ENCODE measurements at regions not wholly inside any gene's neighbourhood (a gene's known extent, or its start where the extent isn't known, plus 50 kb on each side); places are given as distances from the start of the nearest gene placed in this dataset.

- Histone ChIP-seq H3K4me3 (ENCODE audit: low read depth in 1 of 3, low read length in 3 of 3) (no peak overlapping the region), H3K4me1 (ENCODE audit: control insufficient read depth in 4 of 4, insufficient read depth in 4 of 4, low read length in 3 of 4) (no peaks in the 10 kb centered on the region), H3K36me3 (ENCODE audit: control insufficient read depth in 4 of 4, insufficient read depth in 3 of 4, low read depth in 1 of 4, low read length in 3 of 4) (no peaks in the 10 kb centered on the region), H3K9me3 (ENCODE audit: control insufficient read depth in 4 of 4, low read length in 3 of 4) (no peaks in the 10 kb centered on the region), H3K27ac (ENCODE audit: low read depth in 1 of 2, low read length in 2 of 2) (no peak overlapping the region), H3K27me3 (ENCODE audit: control insufficient read depth in 4 of 4, insufficient read depth in 4 of 4, low read length in 3 of 4) (no peaks in the 10 kb centered on the region), H3K9ac (ENCODE audit: low read depth in 1 of 2, low read length in 2 of 2) (no peak overlapping the region)
- TF ChIP-seq GABPA (IDR thresholded peaks at IDR 0.05 in 1 of 2, conservative IDR thresholded peaks at IDR 0.05 in 1 of 2) = no peak
- no peak for TF ChIP-seq RXRA (IDR thresholded peaks at IDR 0.05)
- no peak for TF ChIP-seq MAX (IDR thresholded peaks at IDR 0.05)
- 55% methylated on average over 10 of the region's 10 CpGs for WGBS
- no peak for DNase-seq (ENCODE audit: low spot score)
Measured at GRCh38 chr18:38421021-38421420, 855.4 kb upstream of the CELF4 start.

- Histone ChIP-seq H3K36me3 (ENCODE audit: control insufficient read depth in 4 of 4, insufficient read depth in 3 of 4, low read depth in 1 of 4, low read length in 3 of 4) (no peaks in the 10 kb centered on the region), H3K4me3 (ENCODE audit: low read depth in 1 of 3, low read length in 3 of 3) (no peak overlapping the region), H3K9me3 (ENCODE audit: control insufficient read depth in 4 of 4, low read length in 3 of 4) (no peaks in the 10 kb centered on the region), H3K4me1 (ENCODE audit: control insufficient read depth in 4 of 4, insufficient read depth in 4 of 4, low read length in 3 of 4) (no peaks in the 10 kb centered on the region), H3K9ac (ENCODE audit: low read depth in 1 of 2, low read length in 2 of 2) (no peak overlapping the region), H3K27ac (ENCODE audit: low read depth in 1 of 2, low read length in 2 of 2) (no peak overlapping the region), H3K27me3 (ENCODE audit: control insufficient read depth in 4 of 4, insufficient read depth in 4 of 4, low read length in 3 of 4) (no peaks in the 10 kb centered on the region)
- 33% methylated on average over 3 of the region's 3 CpGs for WGBS
- no peak for TF ChIP-seq FOXA2 (IDR thresholded peaks at IDR 0.05)
- TF ChIP-seq ATF3 (IDR thresholded peaks at IDR 0.05) = no peak
- TF ChIP-seq NR2F2 (IDR thresholded peaks at IDR 0.05) = no peak
- no peak for TF ChIP-seq EGR1 (IDR thresholded peaks at IDR 0.05; ENCODE audit: low read depth in 2 of 2)
- TF ChIP-seq RXRA (IDR thresholded peaks at IDR 0.05) = no peak
- no peak for TF ChIP-seq RAD21 (IDR thresholded peaks at IDR 0.05)
- no peak for DNase-seq (ENCODE audit: low spot score)
Measured at GRCh38 chr18:38420611-38421010, 855.0 kb upstream of the CELF4 start.

GRCh38 chr18:38415811-38416210 is 850.2 kb upstream of the CELF4 start:
- H3K27ac ChIP-seq (ENCODE audit: low read depth in 1 of 2, low read length in 2 of 2) = no peak overlapping the region
- H3K9ac ChIP-seq (ENCODE audit: low read depth in 1 of 2, low read length in 2 of 2) = no peak overlapping the region
- WGBS = 63% methylated on average over 4 of the region's 4 CpGs
- H3K27me3 ChIP-seq (ENCODE audit: control insufficient read depth in 4 of 4, insufficient read depth in 4 of 4, low read length in 3 of 4) = no peaks in the 10 kb centered on the region
- H3K4me3 ChIP-seq (ENCODE audit: low read depth in 1 of 3, low read length in 3 of 3) = no peak overlapping the region
- TF ChIP-seq NR2F2 (IDR thresholded peaks at IDR 0.05) (no peak), YY1 (IDR thresholded peaks at IDR 0.05) (no peak)
- H3K36me3 ChIP-seq (ENCODE audit: control insufficient read depth in 4 of 4, insufficient read depth in 3 of 4, low read depth in 1 of 4, low read length in 3 of 4) = no peaks in the 10 kb centered on the region
- DNase-seq (ENCODE audit: low spot score) = no peak
- peaks cover 0 to 3% (median 0%) of the 10 kb centered on the region in 4 donors for H3K9me3 ChIP-seq (ENCODE audit: control insufficient read depth in 4 of 4, low read length in 3 of 4)
- H3K4me1 ChIP-seq (ENCODE audit: control insufficient read depth in 4 of 4, insufficient read depth in 4 of 4, low read length in 3 of 4) = no peaks in the 10 kb centered on the region

- H3K4me3 ChIP-seq (ENCODE audit: low read depth in 1 of 3, low read length in 3 of 3) = no peak overlapping the region
- H3K9ac ChIP-seq (ENCODE audit: low read depth in 1 of 2, low read length in 2 of 2) = no peak overlapping the region
- no peaks in the 10 kb centered on the region for H3K27me3 ChIP-seq (ENCODE audit: control insufficient read depth in 4 of 4, insufficient read depth in 4 of 4, low read length in 3 of 4)
- no peak overlapping the region for H3K27ac ChIP-seq (ENCODE audit: low read depth in 1 of 2, low read length in 2 of 2)
- 78% methylated on average over 2 of the region's 2 CpGs for WGBS
- peaks cover 0 to 3% (median 0%) of the 10 kb centered on the region in 4 donors for H3K9me3 ChIP-seq (ENCODE audit: control insufficient read depth in 4 of 4, low read length in 3 of 4)
- no peak for DNase-seq (ENCODE audit: low spot score)
- H3K4me1 ChIP-seq (ENCODE audit: control insufficient read depth in 4 of 4, insufficient read depth in 4 of 4, low read length in 3 of 4) = no peaks in the 10 kb centered on the region
- H3K36me3 ChIP-seq (ENCODE audit: control insufficient read depth in 4 of 4, insufficient read depth in 3 of 4, low read depth in 1 of 4, low read length in 3 of 4) = no peaks in the 10 kb centered on the region
- TF ChIP-seq EGR1 (IDR thresholded peaks at IDR 0.05; ENCODE audit: low read depth in 2 of 2) = no peak
- no peak for TF ChIP-seq MAX (IDR thresholded peaks at IDR 0.05)
- TF ChIP-seq RAD21 (IDR thresholded peaks at IDR 0.05) = no peak
- TF ChIP-seq JUND (IDR thresholded peaks at IDR 0.05) = no peak
- no peak for TF ChIP-seq ATF3 (IDR thresholded peaks at IDR 0.05)
- TF ChIP-seq CTCF (IDR thresholded peaks at IDR 0.05; ENCODE audit: low read depth, low read length, missing input control) = no peak
- no peak for TF ChIP-seq FOXA1 (IDR thresholded peaks at IDR 0.05)
- no peak for TF ChIP-seq HNF4G (IDR thresholded peaks at IDR 0.05)
- no peak for TF ChIP-seq REST (IDR thresholded peaks at IDR 0.05)
- TF ChIP-seq FOXA2 (IDR thresholded peaks at IDR 0.05) = no peak
- no peak for TF ChIP-seq YY1 (IDR thresholded peaks at IDR 0.05)
- no peak for TF ChIP-seq SP1 (IDR thresholded peaks at IDR 0.05)
Measured at GRCh38 chr18:38413193-38413592, 847.6 kb upstream of the CELF4 start.

Data from liver (tissue), 8 donors.